ENCODE measurements at regions not wholly inside any gene's neighbourhood (a gene's known extent, or its start where the extent isn't known, plus 50 kb on each side); places are given as distances from the start of the nearest gene placed in this dataset.
"Not testable (repeated sequence)": the region's sequence is repeated elsewhere in the genome, so short reads cannot be mapped to it uniquely, and the experiment has no call there.

GRCh38 chr17:83172646-83173045, 93.2 kb downstream of the METRNL start:
- TF ChIP-seq CTCF, POLR2A (IDR thresholded peaks at IDR 0.05): not testable (repeated sequence)
